Hindlimb muscle (tissue), 1 donor: ENCODE measurements at regions not wholly inside any gene's neighbourhood (a gene's known extent, or its start where the extent isn't known, plus 50 kb on each side); places are given as distances from the start of the nearest gene placed in this dataset.
A peak's percentile ranks its signal among the peaks of the same experiment; 100 is the strongest.
"Not testable (repeated sequence)": the region's sequence is repeated elsewhere in the genome, so short reads cannot be mapped to it uniquely, and the experiment has no call there.

Experiments
- DNase-seq: peaks from one replicate; pipeline ENCODE4 v3.0.0-alpha.2; 2013

- no peak for DNase-seq
Measured at GRCh38 chr7:91356915-91357314, 92.7 kb downstream of the FZD1 start.

GRCh38 chr7:91357379-91357778 is 93.1 kb downstream of the FZD1 start:
- DNase-seq: no peak

DNA sequence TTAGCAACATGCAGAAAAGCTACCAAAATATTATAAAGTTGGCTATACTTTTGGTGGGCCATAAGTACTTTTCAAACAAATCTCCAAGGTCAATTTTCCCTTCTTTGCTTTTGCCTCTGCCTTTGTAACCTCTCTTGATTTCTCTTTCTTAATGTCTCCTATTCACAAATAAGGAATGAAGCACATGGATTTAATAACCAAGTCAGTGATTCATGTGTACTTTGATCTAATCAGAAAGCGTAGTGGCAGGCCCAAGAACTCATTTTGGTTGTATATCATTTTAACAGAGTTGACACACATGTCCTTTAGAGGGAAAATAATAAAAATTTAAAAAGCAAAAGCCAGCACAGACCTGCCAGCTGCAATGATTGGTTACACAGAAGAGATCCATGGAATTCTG is 93.7 kb downstream of the FZD1 start:
- DNase-seq: no peak

DNA sequence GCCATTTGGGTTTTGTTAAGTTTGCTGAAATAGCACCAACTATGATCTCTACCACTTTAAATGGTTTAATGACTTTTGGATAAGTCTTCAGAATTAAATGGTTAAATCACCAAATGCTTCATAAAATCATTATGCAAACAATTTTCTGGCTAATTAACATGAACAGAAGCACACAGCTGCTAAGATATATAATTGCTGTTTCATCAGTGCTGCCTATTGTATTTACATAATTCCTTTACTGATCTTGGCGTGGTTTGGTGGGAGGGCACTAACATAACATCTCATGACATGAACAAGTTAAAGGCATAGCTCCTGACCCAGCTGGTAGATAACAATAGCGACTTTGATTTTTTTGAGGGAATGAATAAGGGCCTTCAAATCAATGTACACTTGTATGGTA is 94.1 kb downstream of the FZD1 start:
- no peak for DNase-seq

GRCh38 chr7:91365097-91365496 is 100.9 kb downstream of the FZD1 start:
- not testable (repeated sequence) for DNase-seq

GRCh38 chr7:91366091-91366490 is 101.9 kb downstream of the FZD1 start:
- no peak for DNase-seq

DNA sequence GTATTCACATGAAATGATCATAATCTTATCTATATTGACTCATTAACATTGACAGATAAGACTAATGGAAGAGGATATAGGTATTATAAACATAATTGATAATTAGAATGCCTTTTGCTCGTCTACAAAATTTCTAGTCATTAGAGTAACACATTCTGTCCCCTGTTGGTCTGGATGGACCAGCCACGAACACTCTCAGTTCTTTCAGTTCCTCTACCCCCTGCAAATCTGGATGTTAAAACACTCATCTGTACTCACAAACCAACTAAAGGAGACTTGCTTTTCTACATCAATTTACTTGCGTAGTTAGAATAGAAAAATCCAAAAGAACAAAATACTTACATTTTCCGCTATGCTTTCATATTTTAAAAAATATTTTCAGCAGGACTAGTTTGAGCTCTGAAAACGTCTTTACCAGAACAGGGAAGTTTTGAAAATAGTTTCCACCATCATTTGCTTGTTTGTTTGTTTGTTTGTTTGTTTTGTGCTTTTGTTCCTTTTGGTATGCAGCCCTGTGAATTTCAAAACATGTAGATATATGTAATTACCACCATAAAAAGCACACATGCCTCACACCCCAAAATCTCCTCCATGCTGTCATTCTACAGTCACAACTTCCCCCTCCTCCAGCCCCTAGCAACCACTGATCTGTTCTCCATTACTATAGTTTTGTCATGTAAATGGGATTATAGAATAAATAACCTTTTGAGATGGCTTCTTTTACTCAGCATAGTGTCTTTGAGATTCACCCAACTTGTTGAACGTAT is 103.8 kb downstream of the FZD1 start:
- no peak for DNase-seq

DNA sequence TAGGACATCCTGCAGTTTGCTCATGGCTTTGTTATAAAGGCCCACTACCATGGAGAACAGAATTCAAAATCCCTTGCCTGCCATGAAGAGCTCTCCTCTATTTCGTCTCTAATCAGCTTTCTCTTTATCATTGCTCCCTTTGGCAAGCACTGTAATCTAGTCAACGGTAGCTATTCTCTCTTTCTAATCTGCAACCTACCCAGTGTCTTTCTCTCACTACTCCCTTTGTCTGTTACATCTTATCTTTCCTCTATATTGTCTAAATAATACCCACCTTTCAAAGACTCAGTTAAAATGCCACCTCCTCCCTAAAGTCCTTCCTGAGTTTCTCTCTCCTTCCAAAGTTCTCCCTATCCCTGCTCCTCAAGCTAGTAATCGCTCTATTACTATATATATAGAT is 108.1 kb downstream of the FZD1 start:
- DNase-seq: no peak

DNA sequence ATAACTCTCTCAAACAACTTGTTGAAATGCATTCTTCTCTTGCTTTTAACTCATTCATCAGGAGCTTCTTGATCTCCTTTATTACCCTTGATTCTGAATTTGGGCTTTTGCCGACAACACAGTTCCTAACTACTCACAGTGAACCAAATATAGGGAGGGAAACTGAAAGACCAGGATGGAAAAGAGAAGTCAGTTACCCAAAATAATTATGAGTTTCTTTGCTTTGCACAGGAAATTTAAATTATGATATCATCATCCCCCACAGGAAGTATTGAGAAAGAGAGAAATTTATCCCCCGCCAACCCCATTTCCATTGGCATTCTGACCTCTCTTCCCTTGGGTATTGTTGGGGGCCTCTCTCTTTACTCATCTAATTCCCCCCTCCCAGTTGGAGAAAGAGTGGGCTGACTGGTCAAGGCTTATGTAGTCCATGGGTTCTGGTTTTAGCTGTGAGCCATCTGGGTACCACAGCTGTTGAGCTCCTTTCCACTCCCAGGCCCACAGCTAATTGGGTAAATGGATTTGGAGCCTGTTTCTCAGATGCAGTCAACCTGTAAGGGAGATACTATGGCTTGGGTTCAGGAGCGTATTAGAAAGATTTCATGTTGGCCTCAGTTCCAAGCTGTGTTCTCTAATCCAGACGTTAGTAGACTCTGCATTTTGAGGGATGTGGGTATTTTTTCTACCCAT is 109.0 kb downstream of the FZD1 start:
- no peak for DNase-seq

DNA sequence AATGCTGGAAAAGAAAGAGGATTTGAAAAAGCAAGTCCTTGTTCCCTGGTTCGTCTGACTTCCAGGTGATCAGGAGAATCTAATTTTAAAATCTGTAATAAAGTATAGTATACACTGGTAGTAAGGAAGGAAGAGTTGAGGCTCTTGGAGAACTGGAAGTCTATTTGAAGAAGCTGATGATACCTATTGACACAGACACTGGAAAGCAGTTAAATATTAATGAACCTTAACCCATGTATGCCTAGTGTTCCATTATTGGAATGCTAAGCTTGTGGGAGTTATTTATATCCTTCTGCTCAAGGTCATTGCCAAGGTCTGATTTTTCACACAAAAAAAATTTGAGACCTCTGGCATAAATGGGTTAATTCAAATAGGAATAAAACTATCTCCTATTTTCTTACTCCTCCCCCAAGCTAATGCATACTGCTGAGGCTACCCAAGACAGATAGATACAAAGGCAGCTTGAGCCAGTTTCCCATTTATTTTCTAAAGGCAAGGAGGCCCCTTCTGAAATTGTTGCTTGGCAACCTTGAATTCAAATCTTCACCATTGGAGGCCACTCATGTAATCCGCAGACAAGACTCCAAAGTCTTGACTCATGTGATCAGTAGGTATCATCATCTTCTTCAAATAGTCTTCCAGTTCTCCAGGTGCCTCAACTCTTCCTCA is 110.2 kb downstream of the FZD1 start:
- DNase-seq: no peak

- DNase-seq: no peak
Measured at GRCh38 chr7:91375378-91375777, 111.1 kb downstream of the FZD1 start.

GRCh38 chr7:91378131-91378530 is 113.9 kb downstream of the FZD1 start:
- DNase-seq: no peak

DNA sequence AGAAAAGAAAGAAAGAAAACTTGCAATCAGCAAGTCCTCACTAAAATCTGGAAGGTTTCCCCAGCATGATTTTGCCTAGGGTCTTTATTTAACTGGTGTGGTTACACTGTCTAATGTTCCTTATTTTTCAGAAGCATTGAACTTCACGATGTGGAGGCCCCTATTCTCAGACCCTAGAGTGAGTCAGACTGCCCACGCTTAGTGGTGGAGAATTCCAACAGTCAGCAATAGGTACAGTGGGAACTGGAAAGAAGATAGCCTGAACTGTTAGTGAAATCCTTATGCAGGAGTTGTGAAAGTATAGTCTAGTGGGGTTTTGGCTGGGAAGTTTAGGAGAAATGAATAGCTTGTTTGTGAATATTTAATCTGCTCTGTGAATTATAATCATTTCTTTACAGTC is 115.0 kb downstream of the FZD1 start:
- no peak for DNase-seq

GRCh38 chr7:91379991-91380390 is 115.8 kb downstream of the FZD1 start:
- DNase-seq: no peak

DNA sequence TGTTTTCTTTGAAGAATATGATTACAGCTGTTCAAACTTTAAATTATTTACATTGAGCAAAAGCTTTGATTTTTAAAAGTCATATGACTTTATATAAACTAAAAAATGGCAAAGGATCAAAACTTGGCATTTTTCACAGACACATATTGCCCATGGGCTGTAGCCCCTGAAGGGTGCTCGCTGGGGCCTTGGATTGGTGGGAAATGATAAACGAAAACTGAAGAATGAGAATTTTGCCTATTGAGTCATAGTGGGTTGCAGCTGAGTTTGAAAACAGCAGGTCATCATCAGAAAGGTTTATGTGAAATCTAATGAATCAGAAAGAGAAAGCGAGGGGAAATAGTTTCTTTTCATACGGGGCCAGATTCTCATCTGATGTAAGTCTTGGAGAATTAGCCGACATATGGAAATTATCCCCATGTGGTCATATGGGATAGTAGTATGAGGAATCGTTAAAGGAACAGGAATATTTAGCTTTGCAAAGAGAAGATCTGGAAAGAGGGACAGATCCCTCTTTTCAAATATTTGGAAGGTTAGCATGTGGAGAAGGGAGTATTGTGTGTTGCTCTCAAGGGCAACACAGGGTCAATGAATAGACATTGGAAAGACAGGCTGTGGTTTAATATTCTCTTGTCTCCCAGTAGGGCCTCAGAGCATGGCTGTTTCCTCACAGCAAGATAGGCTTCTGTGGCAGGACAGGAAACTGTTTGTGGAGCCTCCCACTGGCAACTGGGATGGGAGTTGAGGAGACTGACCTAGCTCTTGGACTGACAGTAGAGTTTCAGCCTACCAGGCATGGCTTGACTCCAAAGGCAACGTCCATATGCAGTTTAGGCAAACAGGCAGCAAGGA is 119.0 kb downstream of the FZD1 start:
- peak; percentile 24 for DNase-seq

DNA sequence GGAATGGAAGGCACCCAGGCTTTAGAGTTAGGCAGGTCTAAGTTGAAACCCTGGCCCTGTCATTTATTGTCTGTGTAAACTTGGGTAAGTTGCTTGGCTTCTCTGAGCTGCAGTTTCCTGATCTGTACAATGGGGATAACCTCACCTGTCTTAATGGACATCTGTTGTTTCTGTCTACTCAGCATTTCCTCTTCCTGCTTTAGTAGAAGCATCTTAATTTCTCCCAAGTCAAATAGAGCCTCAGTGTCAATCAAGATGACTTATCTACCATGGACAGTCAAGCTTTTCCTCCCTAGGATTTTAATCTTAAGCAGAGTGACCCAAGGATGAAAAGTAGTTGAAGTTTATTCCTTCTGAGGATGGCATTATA is 119.7 kb downstream of the FZD1 start:
- no peak for DNase-seq

GRCh38 chr7:91394757-91395156 is 130.5 kb downstream of the FZD1 start:
- not testable (repeated sequence) for DNase-seq

GRCh38 chr7:91395313-91395712 is 131.1 kb downstream of the FZD1 start:
- not testable (repeated sequence) for DNase-seq

DNA sequence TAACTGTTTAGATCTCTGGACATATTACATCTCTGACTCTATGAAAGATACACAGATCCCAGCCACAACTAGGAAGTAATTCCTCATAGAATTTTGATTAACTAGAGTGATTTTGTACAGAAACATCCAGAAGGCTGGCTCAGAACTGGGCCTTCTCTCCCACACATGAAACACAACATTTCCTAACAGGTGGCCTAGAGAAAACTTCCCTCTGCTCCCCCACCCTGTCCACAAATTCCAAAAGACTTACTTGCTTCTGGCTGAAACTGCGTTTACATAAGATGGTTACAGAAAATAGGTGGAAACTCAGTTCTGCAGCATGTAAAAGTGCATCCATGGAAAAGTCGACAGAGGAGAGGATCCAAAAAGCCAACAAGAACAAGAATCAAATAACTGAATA is 132.9 kb downstream of the FZD1 start:
- DNase-seq: no peak

DNA sequence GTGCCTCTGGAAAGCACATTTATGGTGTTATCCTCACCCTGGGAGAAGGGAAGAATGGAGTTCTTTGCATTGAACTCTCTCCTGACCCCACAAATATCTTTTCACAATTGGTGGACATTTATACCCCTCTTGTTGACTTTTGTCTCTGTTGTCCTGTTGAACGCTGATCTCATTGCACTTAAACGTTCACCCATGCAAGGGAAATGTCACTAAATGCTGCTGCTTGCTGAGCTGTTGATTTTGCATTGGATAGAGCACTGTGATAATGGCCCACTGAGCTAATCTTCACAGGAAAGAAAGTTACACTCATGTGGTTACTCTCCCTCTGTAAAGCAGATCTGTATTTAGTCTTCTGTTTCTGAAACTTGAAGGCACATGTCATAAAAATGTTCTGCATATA is 133.4 kb downstream of the FZD1 start:
- DNase-seq: no peak

DNA sequence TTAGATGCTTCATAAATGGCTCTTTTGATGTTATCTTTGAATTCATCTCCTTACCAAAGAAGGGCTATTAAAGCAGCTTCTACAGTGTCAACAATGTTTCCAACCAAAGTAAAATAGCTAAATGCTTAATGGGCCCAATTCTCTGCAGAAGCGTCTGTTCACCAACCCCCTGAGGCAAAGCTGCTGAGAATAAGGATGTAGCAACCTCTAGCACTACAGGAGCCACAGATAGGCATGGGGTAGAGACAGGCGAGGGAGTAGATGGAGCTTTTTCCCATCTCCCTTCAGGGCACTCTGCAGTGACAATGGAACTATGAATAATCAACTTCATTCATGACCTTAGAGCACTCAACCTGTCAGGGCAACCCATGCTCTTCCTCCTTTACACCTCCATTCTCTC is 134.1 kb downstream of the FZD1 start:
- DNase-seq: no peak

- no peak for DNase-seq
Measured at GRCh38 chr7:91405092-91405788, 141.0 kb downstream of the FZD1 start.
